ENCODE measurements at regions not wholly inside any gene's neighbourhood (a gene's known extent, or its start where the extent isn't known, plus 50 kb on each side); places are given as distances from the start of the nearest gene placed in this dataset.

DNA sequence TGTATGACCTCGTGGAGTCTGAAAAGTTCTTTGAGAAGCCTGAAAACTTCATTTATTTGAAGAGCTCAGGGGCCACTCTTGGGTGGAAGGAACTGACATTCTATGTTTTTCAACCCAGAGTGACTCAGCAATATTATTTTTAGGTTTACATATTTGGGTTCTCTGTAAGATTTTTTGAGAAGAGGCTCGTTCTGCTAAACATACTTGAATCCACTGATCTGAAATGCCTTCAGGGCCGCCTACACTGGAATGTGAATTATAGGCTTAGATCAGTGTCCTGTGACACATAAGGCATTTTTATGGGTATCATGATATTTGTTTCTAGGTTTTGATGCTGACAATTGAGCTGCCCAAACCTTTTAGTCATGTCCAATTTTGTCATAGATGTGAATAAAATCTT lies 86.2 kb downstream of the PSAT1 start:
- TF ChIP-seq, protein P1, sequence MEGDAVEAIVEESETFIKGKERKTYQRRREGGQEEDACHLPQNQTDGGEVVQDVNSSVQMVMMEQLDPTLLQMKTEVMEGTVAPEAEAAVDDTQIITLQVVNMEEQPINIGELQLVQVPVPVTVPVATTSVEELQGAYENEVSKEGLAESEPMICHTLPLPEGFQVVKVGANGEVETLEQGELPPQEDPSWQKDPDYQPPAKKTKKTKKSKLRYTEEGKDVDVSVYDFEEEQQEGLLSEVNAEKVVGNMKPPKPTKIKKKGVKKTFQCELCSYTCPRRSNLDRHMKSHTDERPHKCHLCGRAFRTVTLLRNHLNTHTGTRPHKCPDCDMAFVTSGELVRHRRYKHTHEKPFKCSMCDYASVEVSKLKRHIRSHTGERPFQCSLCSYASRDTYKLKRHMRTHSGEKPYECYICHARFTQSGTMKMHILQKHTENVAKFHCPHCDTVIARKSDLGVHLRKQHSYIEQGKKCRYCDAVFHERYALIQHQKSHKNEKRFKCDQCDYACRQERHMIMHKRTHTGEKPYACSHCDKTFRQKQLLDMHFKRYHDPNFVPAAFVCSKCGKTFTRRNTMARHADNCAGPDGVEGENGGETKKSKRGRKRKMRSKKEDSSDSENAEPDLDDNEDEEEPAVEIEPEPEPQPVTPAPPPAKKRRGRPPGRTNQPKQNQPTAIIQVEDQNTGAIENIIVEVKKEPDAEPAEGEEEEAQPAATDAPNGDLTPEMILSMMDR (conservative IDR thresholded peaks at IDR 0.05; ENCODE audit: low read depth, low read length): no peak
- peak; percentile 58 for DNase-seq (ENCODE audit: low read depth)
- H3K4me3 ChIP-seq (ENCODE audit: low read depth, low read length): no peak overlapping the region

DNA sequence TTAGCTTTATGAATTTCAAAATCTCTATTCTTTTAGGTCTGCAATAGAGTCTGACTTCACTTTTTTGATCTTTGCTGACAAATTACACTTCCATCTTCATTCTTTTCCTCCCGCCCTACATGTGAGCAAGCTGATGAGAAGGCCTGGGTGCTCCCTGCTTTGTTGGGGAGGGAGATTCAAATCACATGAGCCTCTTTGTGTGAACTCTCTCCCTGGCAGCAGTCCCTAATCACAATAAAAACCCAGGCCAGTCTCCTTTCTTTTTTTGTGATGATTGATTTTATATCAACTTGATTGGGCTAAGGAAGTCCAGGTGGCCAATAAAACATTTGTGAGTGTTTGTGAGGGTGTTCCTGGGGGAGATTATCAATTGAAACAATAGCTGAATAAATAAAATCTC lies 89.4 kb downstream of the PSAT1 start:
- no peak for DNase-seq (ENCODE audit: low read depth)
- TF ChIP-seq, protein P1 (conservative IDR thresholded peaks at IDR 0.05; ENCODE audit: low read depth, low read length): no peak

DNA sequence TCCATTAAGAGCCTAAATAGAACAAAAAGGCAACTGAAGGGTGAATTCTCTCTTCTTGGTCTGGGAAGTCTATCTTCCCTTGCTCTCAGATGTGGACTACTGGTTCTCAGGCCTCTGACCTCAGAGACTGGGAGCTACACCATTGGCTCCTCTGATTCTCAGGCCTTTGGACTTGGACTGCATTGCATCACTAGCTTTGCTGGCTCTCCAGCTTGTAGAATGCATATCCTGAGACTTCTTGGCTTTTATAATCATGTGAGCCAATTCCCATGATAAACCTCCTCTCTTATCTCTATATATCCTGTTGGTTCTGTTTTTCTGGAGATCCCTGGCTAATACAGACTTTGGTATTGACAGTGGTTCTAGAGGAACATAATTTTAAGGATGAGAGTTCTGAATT lies 89.8 kb downstream of the PSAT1 start:
- TF ChIP-seq, protein P1 (conservative IDR thresholded peaks at IDR 0.05; ENCODE audit: low read depth, low read length): no peak
- peak; percentile 30 for DNase-seq (ENCODE audit: low read depth)
- no peak overlapping the region for H3K4me3 ChIP-seq (ENCODE audit: low read depth, low read length)

More for the DNA sequence above, 89.4 kb downstream of the PSAT1 start:
- H3K4me3 ChIP-seq (ENCODE audit: low read depth, low read length): no peak overlapping the region

DNA sequence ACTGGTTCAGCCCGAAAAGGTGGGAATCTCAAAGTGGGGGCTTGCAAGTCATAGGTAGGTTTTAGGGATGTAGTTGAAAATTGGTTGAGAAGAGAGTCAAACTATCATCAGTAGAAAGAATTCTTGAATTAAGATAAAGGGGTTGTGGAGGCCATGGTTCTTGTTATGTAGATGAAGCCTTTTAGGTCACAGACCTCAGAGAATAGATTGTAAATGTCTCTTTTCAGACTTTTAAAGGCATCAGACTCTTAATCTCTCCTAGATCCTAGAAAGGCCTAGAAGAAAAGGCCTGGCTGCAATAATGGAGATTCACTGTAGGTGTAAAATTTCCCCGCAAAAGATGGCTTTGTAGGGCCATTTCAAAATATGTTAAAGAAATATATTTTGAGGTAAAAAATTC lies 96.4 kb downstream of the PSAT1 start:
- no peak for DNase-seq (ENCODE audit: low read depth)
- H3K4me3 ChIP-seq (ENCODE audit: low read depth, low read length): no peak overlapping the region
- TF ChIP-seq, protein P1 (conservative IDR thresholded peaks at IDR 0.05; ENCODE audit: low read depth, low read length): no peak

DNA sequence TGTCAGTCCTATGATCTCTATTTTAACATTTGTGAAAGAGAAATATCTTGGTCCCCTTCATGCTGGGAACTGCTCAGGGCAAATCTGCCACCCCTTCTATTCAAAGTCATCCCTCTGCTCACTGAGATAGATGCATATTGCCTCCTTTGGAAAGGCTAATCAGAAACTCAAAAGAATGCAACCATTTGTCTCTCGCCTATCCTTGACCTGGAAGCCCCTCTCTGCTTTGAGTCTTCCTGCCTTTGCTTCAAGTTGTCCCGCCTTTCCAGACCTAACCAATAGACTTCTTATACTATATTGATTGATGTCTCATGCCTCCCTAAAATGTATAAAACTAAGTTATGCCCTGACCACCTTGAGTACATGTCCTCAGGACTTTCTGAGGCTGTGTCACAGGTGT lies 97.0 kb downstream of the PSAT1 start:
- H3K4me3 ChIP-seq (ENCODE audit: low read depth, low read length): no peak overlapping the region
- TF ChIP-seq, protein P1 (conservative IDR thresholded peaks at IDR 0.05; ENCODE audit: low read depth, low read length): no peak
- DNase-seq (ENCODE audit: low read depth): no peak

DNA sequence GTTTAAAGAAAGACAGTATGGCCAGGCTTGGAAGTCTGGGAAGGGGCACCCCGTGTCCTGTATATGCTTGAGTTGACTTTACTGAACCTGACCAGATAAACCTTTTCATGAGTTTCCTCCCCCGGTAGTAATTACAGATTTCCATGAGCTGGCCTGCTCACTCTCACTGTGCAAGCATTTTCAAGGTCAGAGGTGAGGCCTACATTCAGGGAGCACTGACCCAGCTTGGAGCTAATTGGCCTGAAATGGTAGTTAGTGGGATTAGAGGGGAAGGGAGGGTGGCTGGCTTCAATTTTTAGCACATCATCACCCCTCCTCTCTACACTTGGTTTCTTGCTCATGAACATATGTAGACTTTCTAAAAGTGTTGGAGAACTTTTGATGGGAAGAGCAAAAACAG lies 99.2 kb downstream of the PSAT1 start:
- DNase-seq (ENCODE audit: low read depth): no peak
- no peak overlapping the region for H3K4me3 ChIP-seq (ENCODE audit: low read depth, low read length)
- TF ChIP-seq, protein P1 (conservative IDR thresholded peaks at IDR 0.05; ENCODE audit: low read depth, low read length): no peak

DNA sequence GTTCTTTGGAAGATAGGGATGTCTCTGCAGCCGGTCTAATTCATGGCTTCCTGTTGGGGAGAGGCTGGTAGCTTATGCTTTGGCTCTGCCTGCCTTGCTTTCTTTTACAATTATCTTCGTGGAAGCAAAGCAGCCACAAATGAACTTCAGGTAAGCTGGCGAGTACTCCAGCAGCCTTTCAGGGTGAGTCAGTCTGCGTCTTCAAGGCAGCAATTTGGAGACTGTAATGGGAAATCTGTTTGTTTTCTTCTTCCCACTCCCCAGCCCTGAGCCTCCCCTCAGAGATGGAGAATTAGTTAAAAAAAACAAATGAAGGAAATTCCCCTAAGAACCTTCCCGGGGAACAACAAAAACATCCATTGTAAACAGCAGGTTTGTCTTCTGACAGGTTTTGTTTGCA lies 100.1 kb downstream of the PSAT1 start:
- TF ChIP-seq, protein P1 (conservative IDR thresholded peaks at IDR 0.05; ENCODE audit: low read depth, low read length): no peak
- no peak for DNase-seq (ENCODE audit: low read depth)
- no peak overlapping the region for H3K4me3 ChIP-seq (ENCODE audit: low read depth, low read length)
